ENCODE measurements at regions not wholly inside any gene's neighbourhood (a gene's known extent, or its start where the extent isn't known, plus 50 kb on each side); places are given as distances from the start of the nearest gene placed in this dataset.
"Not testable (repeated sequence)": the region's sequence is repeated elsewhere in the genome, so short reads cannot be mapped to it uniquely, and the experiment has no call there.

DNA sequence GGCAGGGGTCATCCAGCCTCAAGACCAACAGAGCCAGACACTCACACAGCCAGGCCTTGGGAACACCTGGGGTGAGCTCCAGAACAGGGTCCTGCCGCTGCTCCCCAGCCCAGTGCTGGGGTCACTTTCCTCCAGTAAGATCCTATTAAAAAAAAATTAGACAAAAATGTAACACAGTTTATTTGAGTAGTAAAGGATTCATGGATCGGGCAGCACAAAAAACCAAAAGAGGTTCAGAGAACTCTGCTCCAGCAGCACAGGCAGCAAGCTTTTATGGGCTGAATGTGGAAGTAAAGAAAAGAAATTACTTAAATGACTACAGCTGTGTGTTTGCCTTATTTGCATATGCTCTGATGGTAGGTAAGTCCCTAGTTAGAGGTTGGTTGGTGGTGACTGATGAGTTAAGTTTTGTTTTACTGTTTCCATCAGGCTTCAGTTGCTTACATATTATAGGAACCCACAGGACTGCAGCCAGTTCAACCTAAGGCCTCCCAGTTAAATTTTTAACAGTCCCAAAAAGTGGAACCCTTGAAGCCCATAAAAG is 80.5 kb upstream of the FGFR2 start:
- no peaks in the 10 kb centered on the region for H3K36me3 ChIP-seq (ENCODE audit: control insufficient read depth in 3 of 3, insufficient read depth in 2 of 3, low read depth in 1 of 3, low read length in 3 of 3)
- H3K9me3 ChIP-seq (ENCODE audit: control insufficient read depth in 2 of 2, insufficient read depth in 1 of 2, low read depth in 1 of 2, low read length in 1 of 2) = peaks cover 0 to 23% of the 10 kb centered on the region in 2 donors
- H3K27me3 ChIP-seq (ENCODE audit: control insufficient read depth in 3 of 3, insufficient read depth in 3 of 3, low read length in 3 of 3) = no peaks in the 10 kb centered on the region
- WGBS, 3 donors = 85 to 97% (median 91%) methylated on average over 2 of the region's 2 CpGs
- DNase-seq (no peak), FAIRE-seq (no peak)
- no peak overlapping the region for H3K4me3 ChIP-seq (ENCODE audit: low read depth in 1 of 3, low read length in 3 of 3)
- H3K4me1 ChIP-seq (ENCODE audit: control insufficient read depth in 3 of 3, insufficient read depth in 2 of 3, low read depth in 1 of 3, low read length in 2 of 3) = no peaks in the 10 kb centered on the region
- no peak overlapping the region for H3K27ac ChIP-seq (ENCODE audit: low read depth in 1 of 3, low read length in 2 of 3)

DNA sequence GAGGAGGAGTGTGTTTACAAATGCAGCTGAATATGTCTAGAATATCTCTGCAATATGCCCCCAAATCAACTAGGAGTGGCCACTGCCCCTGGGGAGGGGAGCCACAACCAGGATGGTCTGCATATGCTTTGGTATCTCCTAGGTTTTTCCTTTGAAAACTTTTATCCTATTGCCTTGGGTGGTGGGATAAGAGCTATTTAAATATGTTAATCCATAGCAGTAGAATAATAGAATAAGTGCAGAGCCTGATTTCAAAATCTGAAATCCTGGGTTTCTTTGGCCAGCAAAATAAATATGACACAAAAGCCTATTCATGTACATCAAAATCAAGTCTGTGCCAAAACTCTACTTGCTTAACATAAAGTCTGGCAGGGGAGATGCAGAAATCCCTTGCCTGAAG is 79.6 kb upstream of the FGFR2 start:
- peaks cover 0 to 23% of the 10 kb centered on the region in 2 donors for H3K9me3 ChIP-seq (ENCODE audit: control insufficient read depth in 2 of 2, insufficient read depth in 1 of 2, low read depth in 1 of 2, low read length in 1 of 2)
- no peaks in the 10 kb centered on the region for H3K27me3 ChIP-seq (ENCODE audit: control insufficient read depth in 3 of 3, insufficient read depth in 3 of 3, low read length in 3 of 3)
- FAIRE-seq (no peak), DNase-seq (no peak)
- no peaks in the 10 kb centered on the region for H3K4me1 ChIP-seq (ENCODE audit: control insufficient read depth in 3 of 3, insufficient read depth in 2 of 3, low read depth in 1 of 3, low read length in 2 of 3)
- H3K4me3 ChIP-seq (ENCODE audit: low read depth in 1 of 3, low read length in 3 of 3) = no peak overlapping the region
- no peak overlapping the region for H3K27ac ChIP-seq (ENCODE audit: low read depth in 1 of 3, low read length in 2 of 3)
- H3K36me3 ChIP-seq (ENCODE audit: control insufficient read depth in 3 of 3, insufficient read depth in 2 of 3, low read depth in 1 of 3, low read length in 3 of 3) = no peaks in the 10 kb centered on the region

DNA sequence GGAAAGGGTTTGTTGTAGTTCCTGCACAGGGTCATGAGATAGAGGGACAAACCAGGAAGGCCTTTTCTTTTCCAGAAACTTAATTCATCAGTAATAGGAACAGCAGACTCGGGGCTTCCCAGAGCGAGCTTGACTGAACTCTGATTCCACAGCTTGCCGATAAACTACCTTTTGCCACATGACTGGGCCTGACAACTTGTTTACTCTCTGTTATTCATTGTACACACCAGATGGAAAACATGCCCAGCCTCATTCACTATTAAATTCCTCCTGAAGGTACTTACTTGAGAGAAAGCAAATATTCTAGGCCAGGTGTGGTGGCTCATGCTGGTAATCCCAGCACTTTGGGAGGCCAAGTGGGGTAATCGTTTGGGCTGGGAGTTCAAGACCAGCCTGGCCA is 77.1 kb upstream of the FGFR2 start:
- WGBS, 3 donors = 87 to 93% (median 88%) methylated on average over 4 of the region's 4 CpGs
- DNase-seq (peak in 1 of 2 donors; percentile 25), FAIRE-seq (no peak)
- no peaks in the 10 kb centered on the region for H3K27me3 ChIP-seq (ENCODE audit: control insufficient read depth in 3 of 3, insufficient read depth in 3 of 3, low read length in 3 of 3)
- H3K36me3 ChIP-seq (ENCODE audit: control insufficient read depth in 3 of 3, insufficient read depth in 2 of 3, low read depth in 1 of 3, low read length in 3 of 3) = no peaks in the 10 kb centered on the region
- no peak overlapping the region for H3K27ac ChIP-seq (ENCODE audit: low read depth in 1 of 3, low read length in 2 of 3)
- H3K4me3 ChIP-seq (ENCODE audit: low read depth in 1 of 3, low read length in 3 of 3) = no peak overlapping the region
- H3K4me1 ChIP-seq (ENCODE audit: control insufficient read depth in 3 of 3, insufficient read depth in 2 of 3, low read depth in 1 of 3, low read length in 2 of 3) = no peaks in the 10 kb centered on the region
- H3K9me3 ChIP-seq (ENCODE audit: control insufficient read depth in 2 of 2, insufficient read depth in 1 of 2, low read depth in 1 of 2, low read length in 1 of 2) = peaks cover 0 to 23% of the 10 kb centered on the region in 2 donors

DNA sequence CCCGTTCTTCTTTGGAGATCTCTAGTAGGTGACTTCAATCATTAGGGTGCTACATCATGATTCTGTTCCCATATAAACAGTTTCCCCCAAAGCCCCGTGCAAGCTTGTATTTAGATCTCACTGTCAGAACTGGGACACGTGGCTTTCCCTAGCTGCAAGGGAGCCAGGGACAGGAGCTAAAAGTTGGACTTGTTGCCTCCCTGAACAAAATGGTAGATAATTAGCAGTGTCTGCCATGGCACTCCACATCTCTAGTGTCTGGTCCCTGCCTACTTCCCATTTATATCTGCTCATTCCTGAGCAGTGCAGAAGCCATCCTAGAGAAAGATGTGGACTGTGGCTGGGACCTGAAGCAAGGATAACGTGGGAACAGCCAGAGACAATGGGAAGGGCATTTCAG is 76.6 kb upstream of the FGFR2 start:
- no peak for DNase-seq
- WGBS, 3 donors = 80 to 88% (median 80%) methylated on average over 4 of the region's 4 CpGs
- Histone ChIP-seq H3K27me3 (ENCODE audit: control insufficient read depth in 3 of 3, insufficient read depth in 3 of 3, low read length in 3 of 3) (no peaks in the 10 kb centered on the region), H3K27ac (ENCODE audit: low read depth in 1 of 3, low read length in 2 of 3) (no peak overlapping the region), H3K4me3 (ENCODE audit: low read depth in 1 of 3, low read length in 3 of 3) (no peak overlapping the region), H3K9me3 (ENCODE audit: control insufficient read depth in 2 of 2, insufficient read depth in 1 of 2, low read depth in 1 of 2, low read length in 1 of 2) (peaks cover 0 to 23% of the 10 kb centered on the region in 2 donors), H3K36me3 (ENCODE audit: control insufficient read depth in 3 of 3, insufficient read depth in 2 of 3, low read depth in 1 of 3, low read length in 3 of 3) (no peaks in the 10 kb centered on the region), H3K4me1 (ENCODE audit: control insufficient read depth in 3 of 3, insufficient read depth in 2 of 3, low read depth in 1 of 3, low read length in 2 of 3) (no peaks in the 10 kb centered on the region)
- no peak for FAIRE-seq

DNA sequence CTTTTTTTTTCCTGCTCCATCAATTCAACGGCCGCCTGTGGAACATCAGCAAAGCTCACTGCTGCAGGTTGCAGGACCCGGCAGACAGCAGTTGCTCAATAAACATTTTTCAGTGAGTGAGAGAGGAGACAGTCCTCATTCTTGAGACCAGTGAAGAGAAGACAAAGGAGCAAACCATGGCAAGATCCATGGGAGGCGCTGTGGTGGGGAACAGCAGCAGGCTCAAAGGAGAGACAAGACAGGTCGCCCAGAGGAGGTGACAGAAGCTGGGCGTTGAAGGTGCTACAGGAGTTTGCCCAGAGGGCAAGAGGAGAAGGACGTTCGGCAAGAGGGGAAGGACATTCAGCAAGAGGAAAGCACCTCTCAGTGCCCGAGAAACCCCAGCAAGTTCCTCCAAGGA is 74.5 kb upstream of the FGFR2 start:
- Histone ChIP-seq H3K4me1 (ENCODE audit: control insufficient read depth in 3 of 3, insufficient read depth in 2 of 3, low read depth in 1 of 3, low read length in 2 of 3) (no peaks in the 10 kb centered on the region), H3K9me3 (ENCODE audit: control insufficient read depth in 2 of 2, insufficient read depth in 1 of 2, low read depth in 1 of 2, low read length in 1 of 2) (peaks cover 0 to 8% of the 10 kb centered on the region in 2 donors), H3K27ac (ENCODE audit: low read depth in 1 of 3, low read length in 2 of 3) (no peak overlapping the region), H3K27me3 (ENCODE audit: control insufficient read depth in 3 of 3, insufficient read depth in 3 of 3, low read length in 3 of 3) (no peaks in the 10 kb centered on the region), H3K4me3 (ENCODE audit: low read depth in 1 of 3, low read length in 3 of 3) (no peak overlapping the region), H3K36me3 (ENCODE audit: control insufficient read depth in 3 of 3, insufficient read depth in 2 of 3, low read depth in 1 of 3, low read length in 3 of 3) (no peaks in the 10 kb centered on the region)
- DNase-seq (no peak), FAIRE-seq (no peak)
- 82 to 97% (median 83%) methylated on average over 7 to 9 of the region's 9 CpGs for WGBS, 3 donors

- not testable (repeated sequence) for H3K9me3 ChIP-seq (ENCODE audit: control insufficient read depth in 2 of 2, insufficient read depth in 1 of 2, low read depth in 1 of 2, low read length in 1 of 2); H3K4me1 ChIP-seq (ENCODE audit: control insufficient read depth in 3 of 3, insufficient read depth in 2 of 3, low read depth in 1 of 3, low read length in 2 of 3); H3K36me3 ChIP-seq (ENCODE audit: control insufficient read depth in 3 of 3, insufficient read depth in 2 of 3, low read depth in 1 of 3, low read length in 3 of 3); FAIRE-seq; H3K4me3 ChIP-seq (ENCODE audit: low read depth in 1 of 3, low read length in 3 of 3); H3K27ac ChIP-seq (ENCODE audit: low read depth in 1 of 3, low read length in 2 of 3); H3K27me3 ChIP-seq (ENCODE audit: control insufficient read depth in 3 of 3, insufficient read depth in 3 of 3, low read length in 3 of 3); DNase-seq
- 90 to 95% (median 93%) methylated on average over 7 of the region's 7 CpGs for WGBS, 3 donors
Observed at GRCh38 chr10:121669840-121670239, 71.6 kb upstream of the FGFR2 start.

GRCh38 chr10:121669028-121669374 is 70.8 kb upstream of the FGFR2 start:
- no peak overlapping the region for H3K27ac ChIP-seq (ENCODE audit: low read depth in 1 of 3, low read length in 2 of 3)
- WGBS, 3 donors = 56 to 72% (median 62%) methylated on average over 6 of the region's 6 CpGs
- no peak for FAIRE-seq
- H3K27me3 ChIP-seq (ENCODE audit: control insufficient read depth in 3 of 3, insufficient read depth in 3 of 3, low read length in 3 of 3) = no peaks in the 10 kb centered on the region
- no peak for DNase-seq
- H3K9me3 ChIP-seq (ENCODE audit: control insufficient read depth in 2 of 2, insufficient read depth in 1 of 2, low read depth in 1 of 2, low read length in 1 of 2) = peaks cover 0 to 6% of the 10 kb centered on the region in 2 donors
- H3K36me3 ChIP-seq (ENCODE audit: control insufficient read depth in 3 of 3, insufficient read depth in 2 of 3, low read depth in 1 of 3, low read length in 3 of 3) = no peaks in the 10 kb centered on the region
- no peaks in the 10 kb centered on the region for H3K4me1 ChIP-seq (ENCODE audit: control insufficient read depth in 3 of 3, insufficient read depth in 2 of 3, low read depth in 1 of 3, low read length in 2 of 3)
- H3K4me3 ChIP-seq (ENCODE audit: low read depth in 1 of 3, low read length in 3 of 3) = no peak overlapping the region

GRCh38 chr10:121668314-121669027 is 70.2 kb upstream of the FGFR2 start:
- Histone ChIP-seq H3K36me3 (ENCODE audit: control insufficient read depth in 3 of 3, insufficient read depth in 2 of 3, low read depth in 1 of 3, low read length in 3 of 3) (no peaks in the 10 kb centered on the region), H3K27me3 (ENCODE audit: control insufficient read depth in 3 of 3, insufficient read depth in 3 of 3, low read length in 3 of 3) (no peaks in the 10 kb centered on the region), H3K9me3 (ENCODE audit: control insufficient read depth in 2 of 2, insufficient read depth in 1 of 2, low read depth in 1 of 2, low read length in 1 of 2) (peaks cover 0 to 6% of the 10 kb centered on the region in 2 donors), H3K27ac (ENCODE audit: low read depth in 1 of 3, low read length in 2 of 3) (peak overlapping the region in 1 of 3 donors; percentile 8), H3K4me3 (ENCODE audit: low read depth in 1 of 3, low read length in 3 of 3) (no peak overlapping the region), H3K4me1 (ENCODE audit: control insufficient read depth in 3 of 3, insufficient read depth in 2 of 3, low read depth in 1 of 3, low read length in 2 of 3) (no peaks in the 10 kb centered on the region)
- WGBS, 3 donors = 19 to 38% (median 37%) methylated on average over 9 of the region's 9 CpGs
- FAIRE-seq (no peak), DNase-seq (peak; percentile 6 to 37)

DNA sequence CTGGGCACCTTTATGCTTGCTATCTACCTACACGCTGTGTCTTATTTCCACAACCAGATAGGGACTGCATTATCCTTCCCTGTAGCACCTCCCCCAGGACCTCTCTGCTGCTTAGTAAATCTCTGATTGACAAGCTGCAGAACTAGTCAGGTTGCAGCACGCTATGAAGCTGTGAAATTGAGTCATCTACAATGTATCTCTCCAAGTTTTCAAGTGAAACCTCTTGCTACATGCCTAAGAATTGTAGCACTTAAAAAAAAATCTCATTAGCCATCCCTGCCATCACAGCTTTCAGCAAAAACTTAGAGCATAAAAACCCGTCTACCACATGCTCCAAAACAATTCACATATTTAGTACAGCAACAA is 69.7 kb upstream of the FGFR2 start:
- no peak for DNase-seq
- H3K4me1 ChIP-seq (ENCODE audit: control insufficient read depth in 3 of 3, insufficient read depth in 2 of 3, low read depth in 1 of 3, low read length in 2 of 3) = no peaks in the 10 kb centered on the region
- H3K4me3 ChIP-seq (ENCODE audit: low read depth in 1 of 3, low read length in 3 of 3) = no peak overlapping the region
- no peak for FAIRE-seq
- H3K9me3 ChIP-seq (ENCODE audit: control insufficient read depth in 2 of 2, insufficient read depth in 1 of 2, low read depth in 1 of 2, low read length in 1 of 2) = peaks cover 0 to 6% of the 10 kb centered on the region in 2 donors
- H3K27ac ChIP-seq (ENCODE audit: low read depth in 1 of 3, low read length in 2 of 3) = no peak overlapping the region
- H3K36me3 ChIP-seq (ENCODE audit: control insufficient read depth in 3 of 3, insufficient read depth in 2 of 3, low read depth in 1 of 3, low read length in 3 of 3) = no peaks in the 10 kb centered on the region
- WGBS, 3 donors = 67 to 73% (median 72%) methylated on average over 3 of the region's 3 CpGs
- no peaks in the 10 kb centered on the region for H3K27me3 ChIP-seq (ENCODE audit: control insufficient read depth in 3 of 3, insufficient read depth in 3 of 3, low read length in 3 of 3)

Data from small intestine (tissue), 7 donors.